Muscle layer of colon (tissue), 2 donors: ENCODE measurements at regions not wholly inside any gene's neighbourhood (a gene's known extent, or its start where the extent isn't known, plus 50 kb on each side); places are given as distances from the start of the nearest gene placed in this dataset.

Experiments used
- H3K27ac ChIP-seq: one replicate; pipeline ENCODE4 v1.7.0; 2013; ENCODE audit warnings: low read depth, mild to moderate bottlenecking, low read length, moderate library complexity
- H3K27me3 ChIP-seq, 2 donors: one replicate each; pipeline ENCODE4 v1.7.0; 2013; ENCODE audit warnings: low read length in 2 of 2, mild to moderate bottlenecking in 2 of 2; ENCODE audit not compliant: insufficient read depth in 2 of 2, control insufficient read depth in 1 of 2
- H3K36me3 ChIP-seq: one replicate; pipeline ENCODE4 v1.7.0; 2013; ENCODE audit warnings: mild to moderate bottlenecking, low read length; ENCODE audit not compliant: insufficient read depth
- H3K4me1 ChIP-seq: one replicate; pipeline ENCODE4 v1.7.0; 2013; ENCODE audit warnings: mild to moderate bottlenecking, low read length; ENCODE audit not compliant: insufficient read depth
- H3K4me3 ChIP-seq, 2 donors: one replicate each; pipeline ENCODE4 v1.7.0; 2013; ENCODE audit warnings: low read length in 2 of 2, low read depth in 1 of 2, mild to moderate bottlenecking in 1 of 2, moderate library complexity in 1 of 2
- H3K9ac ChIP-seq: one replicate; pipeline ENCODE4 v1.7.0; 2013; ENCODE audit warnings: low read length
- H3K9me3 ChIP-seq: one replicate; pipeline ENCODE4 v1.7.0; 2013; ENCODE audit warnings: mild to moderate bottlenecking, low read length
- donor health status: abdominal sarcoma.
- donor health status: Adenocarcinoma of cecum.

- H3K27me3 ChIP-seq: no peaks in the 10 kb centered on the region
- H3K27ac ChIP-seq: no peak overlapping the region
- no peak overlapping the region for H3K4me3 ChIP-seq
- no peaks in the 10 kb centered on the region for H3K9me3 ChIP-seq
- no peaks in the 10 kb centered on the region for H3K36me3 ChIP-seq
- no peaks in the 10 kb centered on the region for H3K4me1 ChIP-seq
- no peak overlapping the region for H3K9ac ChIP-seq
Observed at GRCh38 chr1:200478945-200479558, 69.2 kb upstream of the ZNF281 start.

- Histone ChIP-seq H3K27me3 (no peaks in the 10 kb centered on the region), H3K9me3 (no peaks in the 10 kb centered on the region), H3K9ac (no peak overlapping the region), H3K4me3 (no peak overlapping the region), H3K36me3 (no peaks in the 10 kb centered on the region), H3K4me1 (no peaks in the 10 kb centered on the region), H3K27ac (no peak overlapping the region)
Observed at GRCh38 chr1:200478239-200478623, 68.4 kb upstream of the ZNF281 start.

GRCh38 chr1:200474633-200475032 lies 64.8 kb upstream of the ZNF281 start:
- Histone ChIP-seq H3K27ac (no peak overlapping the region), H3K4me3 (no peak overlapping the region), H3K36me3 (no peaks in the 10 kb centered on the region), H3K9ac (no peak overlapping the region), H3K27me3 (no peaks in the 10 kb centered on the region), H3K9me3 (no peaks in the 10 kb centered on the region), H3K4me1 (no peaks in the 10 kb centered on the region)

- Histone ChIP-seq H3K4me1 (no peaks in the 10 kb centered on the region), H3K4me3 (peak overlapping the region in 1 of 2 donors; percentile 1), H3K27ac (no peak overlapping the region), H3K9me3 (no peaks in the 10 kb centered on the region), H3K9ac (no peak overlapping the region), H3K27me3 (no peaks in the 10 kb centered on the region), H3K36me3 (no peaks in the 10 kb centered on the region)
Observed at GRCh38 chr1:200473698-200474371, 64.0 kb upstream of the ZNF281 start.

- Histone ChIP-seq H3K36me3 (no peaks in the 10 kb centered on the region), H3K9me3 (no peaks in the 10 kb centered on the region), H3K4me3 (no peak overlapping the region), H3K4me1 (no peaks in the 10 kb centered on the region), H3K27me3 (no peaks in the 10 kb centered on the region), H3K27ac (no peak overlapping the region), H3K9ac (no peak overlapping the region)
Observed at GRCh38 chr1:200471739-200472138, 61.9 kb upstream of the ZNF281 start.

GRCh38 chr1:200468264-200469001 lies 58.6 kb upstream of the ZNF281 start:
- Histone ChIP-seq H3K9ac (no peak overlapping the region), H3K4me3 (no peak overlapping the region), H3K27me3 (no peaks in the 10 kb centered on the region), H3K36me3 (no peaks in the 10 kb centered on the region), H3K27ac (no peak overlapping the region), H3K4me1 (no peaks in the 10 kb centered on the region), H3K9me3 (no peaks in the 10 kb centered on the region)

GRCh38 chr1:200464784-200465400 lies 55.1 kb upstream of the ZNF281 start:
- Histone ChIP-seq H3K4me1 (no peaks in the 10 kb centered on the region), H3K9ac (no peak overlapping the region), H3K27ac (no peak overlapping the region), H3K9me3 (no peaks in the 10 kb centered on the region), H3K27me3 (no peaks in the 10 kb centered on the region), H3K36me3 (no peaks in the 10 kb centered on the region), H3K4me3 (no peak overlapping the region)
